ENCODE measurements at regions not wholly inside any gene's neighbourhood (a gene's known extent, or its start where the extent isn't known, plus 50 kb on each side); places are given as distances from the start of the nearest gene placed in this dataset.

DNA sequence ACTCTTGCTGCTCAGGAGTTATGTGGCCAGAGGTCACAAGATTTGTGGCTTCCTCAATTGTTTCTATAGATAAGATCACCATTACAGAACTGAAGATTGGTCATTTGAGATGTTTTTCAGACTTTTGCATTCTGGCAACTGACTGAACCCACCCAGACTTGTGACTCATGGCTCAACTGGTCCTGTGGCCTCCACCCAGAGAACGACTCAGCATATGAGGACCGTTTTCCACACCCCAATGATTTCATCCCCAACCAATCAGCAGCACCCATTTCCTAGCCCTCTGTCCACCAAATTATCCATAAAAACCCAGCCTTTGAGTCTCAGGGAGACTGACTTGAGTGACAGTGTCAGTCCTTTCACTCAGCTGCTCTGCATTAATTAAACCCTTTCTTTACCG, 143.2 kb upstream of the ASIC2 start:
- no peaks in the 10 kb centered on the region for H3K36me3 Mint-ChIP-seq (ENCODE audit: low read depth)
- H3K27me3 Mint-ChIP-seq, result no peaks in the 10 kb centered on the region
- no peak overlapping the region for H3K27ac Mint-ChIP-seq
- no peaks in the 10 kb centered on the region for H3K9me3 Mint-ChIP-seq
- no peak overlapping the region for H3K4me3 Mint-ChIP-seq
- H3K4me1 Mint-ChIP-seq, result no peaks in the 10 kb centered on the region
- DNase-seq, result no peak
- intact Hi-C loops (cut with micrococcal nuclease), result no loop called here

DNA sequence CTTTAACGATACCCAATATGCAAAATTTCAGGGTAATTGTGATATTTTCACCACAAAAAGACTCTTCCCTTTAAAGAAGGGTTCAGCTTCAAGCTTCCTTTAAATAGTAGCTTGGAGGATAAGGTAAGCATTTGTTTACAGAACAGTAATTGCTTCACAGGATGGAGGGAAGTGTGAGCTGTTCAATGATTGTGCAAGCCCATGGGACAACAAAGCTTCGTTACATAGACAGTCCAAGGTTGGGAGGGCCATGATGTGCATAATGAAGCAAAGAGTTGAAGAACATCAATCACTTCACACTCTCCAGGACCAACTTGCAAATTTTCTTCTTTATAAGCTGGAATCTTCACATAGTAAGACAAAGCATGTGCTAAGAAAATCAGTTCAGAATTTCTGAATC, 145.0 kb upstream of the ASIC2 start:
- Mint-ChIP-seq H3K27me3 (no peaks in the 10 kb centered on the region), H3K36me3 (ENCODE audit: low read depth) (no peaks in the 10 kb centered on the region), H3K4me3 (no peak overlapping the region), H3K27ac (no peak overlapping the region), H3K9me3 (peaks cover 2% of the 10 kb centered on the region), H3K4me1 (no peaks in the 10 kb centered on the region)
- intact Hi-C loops (cut with micrococcal nuclease), result no loop called here
- no peak for DNase-seq

DNA sequence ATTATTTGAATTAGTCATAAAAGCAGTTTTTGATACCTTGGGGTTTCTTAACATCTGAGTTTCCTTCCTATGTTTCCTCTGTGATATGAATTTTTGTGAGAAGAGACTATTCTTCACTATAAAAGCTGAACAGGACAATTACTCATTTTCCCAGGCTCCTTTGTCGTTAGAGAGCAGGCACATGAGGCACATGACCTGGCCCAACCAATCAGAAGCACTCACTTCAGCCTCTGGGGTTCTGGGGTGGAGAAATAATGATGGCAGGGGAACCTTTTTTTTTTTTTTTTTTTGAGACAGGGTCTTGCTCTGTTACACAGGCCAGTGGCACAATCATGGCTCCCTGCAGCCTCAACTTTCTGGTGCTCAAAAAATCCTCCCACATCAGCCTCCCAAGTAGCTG, 145.5 kb upstream of the ASIC2 start:
- Mint-ChIP-seq H3K4me1 (no peaks in the 10 kb centered on the region), H3K9me3 (peaks cover 3% of the 10 kb centered on the region), H3K27ac (no peak overlapping the region), H3K27me3 (no peaks in the 10 kb centered on the region), H3K4me3 (no peak overlapping the region), H3K36me3 (ENCODE audit: low read depth) (no peaks in the 10 kb centered on the region)
- intact Hi-C loops (cut with micrococcal nuclease), result no loop called here
- DNase-seq, result no peak

DNA sequence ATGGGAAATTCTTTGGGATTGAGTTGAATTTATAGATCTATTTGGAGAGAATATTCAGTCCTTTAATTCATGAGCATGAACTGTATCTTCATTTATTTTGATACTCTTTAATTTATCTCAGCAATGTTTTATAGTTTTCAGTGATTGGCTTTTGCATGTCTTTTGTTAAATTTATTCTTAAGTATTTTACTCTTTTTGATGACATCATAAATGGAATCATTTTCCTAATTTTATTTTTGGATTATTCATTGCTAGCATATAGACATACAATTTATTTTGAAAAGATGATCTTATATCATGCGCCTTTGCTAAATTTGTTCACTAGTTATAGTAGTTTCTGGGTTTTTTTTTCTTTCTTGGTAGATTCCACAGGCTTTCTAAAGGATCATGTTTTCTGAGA, 149.2 kb upstream of the ASIC2 start:
- no peak overlapping the region for H3K4me3 Mint-ChIP-seq
- no peaks in the 10 kb centered on the region for H3K27me3 Mint-ChIP-seq
- intact Hi-C loops (cut with micrococcal nuclease), result no loop called here
- H3K27ac Mint-ChIP-seq, result no peak overlapping the region
- H3K9me3 Mint-ChIP-seq, result peaks cover 8% of the 10 kb centered on the region
- no peaks in the 10 kb centered on the region for H3K4me1 Mint-ChIP-seq
- DNase-seq, result no peak
- no peaks in the 10 kb centered on the region for H3K36me3 Mint-ChIP-seq (ENCODE audit: low read depth)

DNA sequence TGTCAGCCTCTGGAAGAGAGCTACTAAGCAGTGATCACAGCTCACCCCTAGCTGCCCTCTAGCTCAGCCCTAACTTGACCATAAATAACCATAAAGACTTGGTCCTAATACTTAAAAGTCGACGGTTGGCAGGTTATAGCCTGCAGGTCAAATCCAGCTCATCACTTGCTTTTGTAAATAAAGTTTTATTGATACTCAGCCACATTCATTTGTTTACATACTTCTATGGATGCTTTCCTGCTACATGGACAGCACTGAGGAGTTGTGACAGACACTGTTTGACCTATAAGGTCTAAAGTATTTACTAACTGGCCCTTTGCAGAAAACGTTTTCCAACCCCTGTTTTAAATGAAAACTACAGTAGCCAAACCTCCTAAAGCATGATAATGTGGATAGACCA, 151.6 kb upstream of the ASIC2 start:
- DNase-seq, result no peak
- Mint-ChIP-seq H3K4me3 (no peak overlapping the region), H3K27me3 (no peaks in the 10 kb centered on the region), H3K36me3 (ENCODE audit: low read depth) (no peaks in the 10 kb centered on the region), H3K4me1 (no peaks in the 10 kb centered on the region), H3K9me3 (peaks cover 8% of the 10 kb centered on the region), H3K27ac (no peak overlapping the region)
- intact Hi-C loops (cut with micrococcal nuclease), result no loop called here

DNA sequence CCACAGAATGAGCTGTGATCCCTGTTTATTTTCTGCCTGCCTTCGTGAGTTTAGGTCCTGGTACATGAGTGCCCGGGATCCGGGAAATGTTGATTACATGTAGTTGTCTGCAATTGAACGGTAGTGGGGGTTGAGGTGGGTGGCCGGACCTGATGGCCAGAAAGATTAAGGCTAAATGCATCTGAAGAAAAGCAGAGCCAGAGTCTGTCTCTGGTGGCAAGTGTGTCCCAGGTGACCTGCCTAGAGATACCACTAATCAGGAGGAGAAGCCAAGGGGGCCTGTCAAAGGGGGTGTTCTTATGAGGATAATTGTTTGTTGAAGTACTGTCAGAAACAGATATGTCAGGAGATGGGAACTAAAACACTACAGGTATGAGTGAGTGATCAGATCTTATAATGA, 154.0 kb upstream of the ASIC2 start:
- intact Hi-C loops (cut with micrococcal nuclease), result no loop called here
- Mint-ChIP-seq H3K36me3 (ENCODE audit: low read depth) (no peaks in the 10 kb centered on the region), H3K4me3 (no peak overlapping the region), H3K27me3 (no peaks in the 10 kb centered on the region), H3K9me3 (peaks cover 8% of the 10 kb centered on the region), H3K27ac (no peak overlapping the region), H3K4me1 (no peaks in the 10 kb centered on the region)
- DNase-seq, result no peak

DNA sequence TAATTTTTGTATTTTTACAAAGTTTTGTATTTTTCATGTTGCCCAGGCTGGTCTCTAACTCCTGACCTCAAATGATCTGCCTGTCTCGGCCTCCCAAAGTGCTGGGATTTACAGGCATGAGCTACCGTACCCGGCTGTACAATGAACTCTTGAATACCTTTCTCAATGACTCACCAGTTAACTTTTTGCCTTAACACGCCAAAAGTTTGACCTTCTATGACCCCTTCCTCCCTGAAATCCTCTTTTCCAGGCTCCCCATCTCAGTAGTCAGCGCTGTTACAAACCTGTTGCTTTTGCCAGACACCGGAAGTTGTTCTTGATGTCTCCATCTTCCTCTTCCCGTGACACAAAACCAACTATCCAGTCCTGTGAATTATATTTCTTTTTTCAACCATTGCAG, 158.1 kb upstream of the ASIC2 start:
- Mint-ChIP-seq H3K4me1 (no peaks in the 10 kb centered on the region), H3K27ac (no peak overlapping the region), H3K9me3 (no peaks in the 10 kb centered on the region), H3K36me3 (ENCODE audit: low read depth) (no peaks in the 10 kb centered on the region), H3K4me3 (no peak overlapping the region), H3K27me3 (no peaks in the 10 kb centered on the region)
- intact Hi-C loops (cut with micrococcal nuclease), result no loop called here
- DNase-seq, result no peak

DNA sequence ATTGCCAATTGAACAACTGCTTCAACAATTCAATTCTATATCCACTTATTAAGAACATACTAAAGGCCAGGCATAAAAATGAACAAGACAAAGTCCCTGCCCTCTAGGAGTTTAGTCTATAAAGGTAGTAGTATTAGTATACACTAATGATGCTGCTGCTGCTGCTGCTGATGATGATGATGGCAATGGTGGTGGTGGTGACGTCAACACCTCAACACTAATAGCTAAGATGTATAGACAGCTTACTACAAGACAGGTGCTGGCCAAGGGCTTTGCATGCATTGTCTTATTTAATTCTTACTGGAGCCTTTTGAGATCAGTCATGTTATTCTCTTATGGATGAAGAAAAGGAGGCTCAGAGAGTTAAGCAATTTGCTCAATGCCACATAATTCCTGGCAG, 164.4 kb upstream of the ASIC2 start:
- H3K27ac Mint-ChIP-seq, result no peak overlapping the region
- intact Hi-C loops (cut with micrococcal nuclease), result no loop called here

DNA sequence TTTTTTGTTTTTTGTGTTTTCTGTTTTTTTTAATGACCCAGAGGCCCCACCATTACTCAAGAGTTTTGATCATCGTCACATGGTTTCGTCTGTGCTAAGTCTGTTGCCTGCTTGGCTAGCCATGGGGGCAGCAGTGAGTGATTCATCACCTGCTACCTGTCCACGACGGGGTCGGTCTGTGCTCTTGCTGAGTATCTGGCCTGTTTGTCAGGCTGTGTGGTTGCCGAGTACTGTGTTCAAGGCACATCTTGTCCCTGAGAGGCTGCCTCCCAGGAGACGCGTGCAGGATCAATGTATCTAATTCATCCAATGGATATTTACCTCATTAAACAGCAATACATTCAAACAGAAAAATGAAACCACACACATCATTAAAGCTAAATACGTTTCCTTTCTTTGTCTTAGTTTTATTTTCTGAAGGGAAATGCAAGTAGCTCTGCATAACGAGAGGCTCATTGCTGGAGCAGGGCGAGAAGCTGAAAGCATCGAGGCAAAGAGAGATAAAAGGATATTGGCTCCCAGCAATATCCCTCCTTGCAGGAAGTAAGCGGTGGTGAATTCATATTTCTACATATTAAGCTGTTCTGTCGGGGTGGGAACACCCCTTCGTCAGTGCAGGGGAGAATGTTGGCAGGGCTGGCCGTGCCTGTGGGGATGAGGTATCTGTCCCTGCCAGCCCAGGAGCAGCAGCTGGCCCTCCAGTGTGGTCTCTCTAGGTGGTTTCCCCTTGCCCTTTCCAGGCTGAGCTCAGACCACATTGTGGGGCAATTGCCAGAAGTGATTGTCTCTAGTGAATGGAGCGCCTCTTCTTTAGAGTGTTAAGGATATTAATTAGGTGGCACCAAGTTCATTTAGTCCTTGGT, 166.2 kb upstream of the ASIC2 start:
- Mint-ChIP-seq H3K9me3 (no peaks in the 10 kb centered on the region), H3K27me3 (peaks cover 3% of the 10 kb centered on the region), H3K4me1 (no peaks in the 10 kb centered on the region), H3K36me3 (ENCODE audit: low read depth) (no peaks in the 10 kb centered on the region), H3K4me3 (no peak overlapping the region), H3K27ac (no peak overlapping the region)
- intact Hi-C loops (cut with micrococcal nuclease), result no loop called here
- no peak for DNase-seq

More for the DNA sequence above, 164.4 kb upstream of the ASIC2 start:
- no peaks in the 10 kb centered on the region for H3K36me3 Mint-ChIP-seq (ENCODE audit: low read depth)
- no peak for DNase-seq
- H3K4me1 Mint-ChIP-seq, result no peaks in the 10 kb centered on the region
- H3K9me3 Mint-ChIP-seq, result no peaks in the 10 kb centered on the region
- peaks cover 3% of the 10 kb centered on the region for H3K27me3 Mint-ChIP-seq
- no peak overlapping the region for H3K4me3 Mint-ChIP-seq

DNA sequence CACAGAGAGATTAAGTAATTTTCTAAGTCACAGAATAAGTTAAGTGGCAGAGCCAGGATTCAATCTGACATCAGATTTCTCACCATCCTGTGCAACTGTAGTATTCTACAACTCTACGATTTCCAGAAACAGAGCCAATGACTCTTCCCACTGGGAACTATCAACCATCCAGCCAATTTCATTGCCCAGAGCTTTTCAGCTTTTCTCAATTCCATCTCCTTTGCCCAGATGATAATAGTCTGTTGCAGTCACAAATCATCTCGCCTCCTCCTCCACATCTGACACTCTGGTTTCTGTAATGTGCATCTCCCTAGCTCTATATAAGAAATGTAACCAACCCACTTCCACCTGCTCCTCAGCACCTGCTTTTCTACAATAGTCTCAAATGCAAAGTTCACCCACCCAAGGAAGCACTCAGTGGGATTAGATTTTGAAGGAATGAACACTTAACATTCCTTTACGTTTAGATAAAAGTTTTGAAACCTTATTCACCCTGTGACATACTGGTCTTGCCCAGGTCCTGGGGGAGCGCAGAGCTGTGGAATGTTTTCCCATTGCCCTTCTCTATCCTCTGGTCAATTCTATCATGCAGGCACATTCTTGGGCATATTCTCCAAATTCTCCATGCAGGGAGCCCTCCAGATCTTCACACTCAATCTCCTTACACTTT, 167.8 kb upstream of the ASIC2 start:
- no peaks in the 10 kb centered on the region for H3K9me3 Mint-ChIP-seq
- H3K4me1 Mint-ChIP-seq, result no peaks in the 10 kb centered on the region
- no peak overlapping the region for H3K4me3 Mint-ChIP-seq
- no peak overlapping the region for H3K27ac Mint-ChIP-seq
- H3K27me3 Mint-ChIP-seq, result peaks cover 3% of the 10 kb centered on the region
- intact Hi-C loops (cut with micrococcal nuclease), result no loop called here
- DNase-seq, result no peak
- H3K36me3 Mint-ChIP-seq (ENCODE audit: low read depth), result no peaks in the 10 kb centered on the region

DNA sequence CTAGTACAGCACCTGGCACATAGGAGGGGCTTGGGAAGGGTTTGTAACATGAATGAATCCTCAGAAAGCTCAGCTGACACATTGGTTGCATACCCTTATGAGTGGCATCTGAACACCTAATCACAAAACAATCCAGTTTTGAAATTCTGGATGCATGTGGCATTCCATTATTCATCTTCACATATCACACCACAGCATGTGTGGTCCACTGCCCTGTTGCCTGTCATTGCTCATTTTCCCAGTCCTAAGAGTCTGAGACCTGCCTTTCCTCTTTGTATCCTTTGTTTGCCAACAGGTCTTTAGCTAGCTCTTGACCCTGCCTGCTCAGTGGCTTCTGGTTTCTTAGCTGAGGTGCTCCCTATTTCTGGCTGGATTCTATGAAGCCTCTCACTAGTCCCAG, 170.8 kb upstream of the ASIC2 start:
- Mint-ChIP-seq H3K4me1 (no peaks in the 10 kb centered on the region), H3K36me3 (ENCODE audit: low read depth) (no peaks in the 10 kb centered on the region), H3K4me3 (no peak overlapping the region), H3K9me3 (no peaks in the 10 kb centered on the region), H3K27ac (no peak overlapping the region), H3K27me3 (no peaks in the 10 kb centered on the region)
- no peak for DNase-seq
- intact Hi-C loops (cut with micrococcal nuclease), result no loop called here

DNA sequence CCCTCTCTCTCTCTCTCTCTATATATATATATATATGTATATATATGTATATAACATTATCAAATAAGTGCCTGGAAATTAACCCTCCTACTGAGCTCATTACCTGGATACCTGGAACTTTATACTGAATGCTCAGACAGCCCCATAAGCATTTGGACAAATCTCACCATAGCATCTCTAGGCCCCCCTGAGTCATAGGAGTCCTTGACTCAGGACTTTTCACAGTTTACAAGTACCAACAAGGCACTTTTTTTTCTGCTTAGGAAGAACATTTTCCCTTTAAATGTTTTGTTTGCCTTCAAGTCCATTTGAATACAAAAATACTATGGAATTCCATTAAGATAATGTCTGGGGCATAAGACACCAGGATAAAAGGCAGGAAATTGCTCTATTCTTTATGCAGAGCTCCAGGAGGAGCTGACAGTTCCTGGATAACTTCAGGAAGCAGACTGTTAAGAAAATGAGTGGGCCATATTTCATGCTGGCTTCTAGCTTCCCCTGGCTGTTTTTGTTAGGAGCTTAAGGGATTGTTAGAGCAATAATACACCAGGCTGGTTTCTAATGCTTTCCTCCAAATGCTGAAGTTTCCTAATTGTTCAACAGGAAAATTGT, 171.7 kb upstream of the ASIC2 start:
- H3K4me1 Mint-ChIP-seq, result no peaks in the 10 kb centered on the region

DNA sequence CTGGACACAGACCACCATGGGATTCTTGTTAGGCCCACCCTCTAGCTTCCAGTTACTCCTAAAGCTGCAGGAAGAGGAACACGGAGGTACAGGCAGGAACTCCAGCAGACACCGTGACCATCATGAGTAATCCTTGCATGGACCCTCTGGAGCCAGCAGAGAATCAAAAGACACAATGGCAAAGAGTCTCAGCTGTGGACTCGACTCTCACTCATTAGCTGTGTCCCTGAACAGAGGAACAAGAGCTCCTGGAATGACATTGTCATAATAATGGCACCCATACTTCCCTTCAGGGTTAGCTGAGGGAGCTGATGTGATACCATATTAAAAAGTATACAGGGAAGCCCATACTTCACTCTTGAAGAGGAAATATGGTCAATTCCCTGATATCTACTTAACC, 176.3 kb upstream of the ASIC2 start:
- intact Hi-C loops (cut with micrococcal nuclease), result no loop called here
- DNase-seq, result no peak
- H3K27ac Mint-ChIP-seq, result no peak overlapping the region
- no peaks in the 10 kb centered on the region for H3K4me1 Mint-ChIP-seq
- H3K27me3 Mint-ChIP-seq, result no peaks in the 10 kb centered on the region
- H3K36me3 Mint-ChIP-seq (ENCODE audit: low read depth), result no peaks in the 10 kb centered on the region
- no peaks in the 10 kb centered on the region for H3K9me3 Mint-ChIP-seq
- no peak overlapping the region for H3K4me3 Mint-ChIP-seq

More for the DNA sequence above, 171.7 kb upstream of the ASIC2 start:
- Mint-ChIP-seq H3K36me3 (ENCODE audit: low read depth) (no peaks in the 10 kb centered on the region), H3K4me3 (no peak overlapping the region), H3K27me3 (no peaks in the 10 kb centered on the region), H3K27ac (no peak overlapping the region), H3K9me3 (no peaks in the 10 kb centered on the region)
- DNase-seq, result no peak
- intact Hi-C loops (cut with micrococcal nuclease), result no loop called here

DNA sequence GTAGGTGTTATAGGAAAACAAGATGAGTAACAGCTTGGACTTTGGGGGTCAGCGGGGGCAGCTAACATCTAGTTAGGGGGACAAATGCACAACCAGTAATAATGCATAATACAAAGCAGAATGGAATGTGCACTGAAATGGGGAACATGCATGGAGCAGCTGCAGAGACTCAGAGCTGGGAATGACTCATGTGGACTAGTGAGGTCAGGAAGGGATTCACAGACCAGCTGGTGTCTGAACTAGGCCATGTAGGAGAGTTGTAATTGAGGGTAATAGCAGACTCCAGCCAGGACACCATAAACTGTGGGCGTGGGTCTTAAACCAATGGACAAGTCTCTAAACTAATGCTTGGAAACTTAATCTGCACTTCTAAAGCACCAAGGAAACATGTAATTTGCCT, 176.8 kb upstream of the ASIC2 start:
- Mint-ChIP-seq H3K9me3 (no peaks in the 10 kb centered on the region), H3K4me1 (no peaks in the 10 kb centered on the region), H3K27ac (no peak overlapping the region), H3K27me3 (no peaks in the 10 kb centered on the region), H3K36me3 (ENCODE audit: low read depth) (no peaks in the 10 kb centered on the region), H3K4me3 (no peak overlapping the region)
- intact Hi-C loops (cut with micrococcal nuclease), result no loop called here
- no peak for DNase-seq

All from activated CD4-positive, alpha-beta T cell treated with anti-CD3 and anti-CD28 coated beads, Interleukin-2, amount 10 ng/mL, durations not matched to agents 24 days and 14 days (primary cell).